Right cardiac atrium (tissue), 5 donors: ENCODE measurements at regions not wholly inside any gene's neighbourhood (a gene's known extent, or its start where the extent isn't known, plus 50 kb on each side); places are given as distances from the start of the nearest gene placed in this dataset.

Experiments used
- ATAC-seq, 2 donors: fragments of 200-7000 bp; cut with Tn5 transposase; one replicate each; pipeline versions ENCODE4 v1.8.0 to v1.9.1; 2020; ENCODE audit warnings: moderate library complexity in 2 of 2, mild to moderate bottlenecking in 1 of 2
- DNase-seq, 3 donors: peaks; one replicate each; pipeline ENCODE4 v3.0.0-alpha.2; 2020
- H3K27ac ChIP-seq: one replicate; pipeline ENCODE4 v1.5.1; 2013; ENCODE audit warnings: mild to moderate bottlenecking, low read length, control low read depth, moderate library complexity
- H3K27me3 ChIP-seq: one replicate; pipeline ENCODE4 v1.6.1; 2013; ENCODE audit not compliant: control insufficient read depth, insufficient read depth
- H3K4me1 ChIP-seq: one replicate; pipeline ENCODE4 v1.6.1; 2013; ENCODE audit warnings: low read length; ENCODE audit not compliant: control insufficient read depth, insufficient read depth
- H3K4me3 ChIP-seq: one replicate; pipeline ENCODE4 v1.5.1; 2013; ENCODE audit warnings: low read length, control low read depth
- H3K9me3 ChIP-seq: one replicate; pipeline ENCODE4 v1.6.1; 2013; ENCODE audit warnings: low read length; ENCODE audit not compliant: control insufficient read depth
- WGBS: extraction: QIAGEN DNeasy Blood & Tissue Kit; methylation state at CpG from one replicate; pipeline ENCODE4 v1.1.7; 2013; 5-methylcytosine and 5-hydroxymethylcytosine counted together
- intact Hi-C, 4 donors: fragments of 100-400 bp; cut with DNase I; formaldehyde crosslinking; loops; one replicate each; pipeline versions ENCODE4 v1.11.0 to v1.14.0; 2022 to 2023
- donor health status: healthy with polysubstance abuse.
- donor health status: DM: no; HTN: yes; CAD: no.
- donor health status: DM: no; HTN: no; CAD: no.
- donor health status: DM: no; HTN: yes; CAD: no; lungs with severe emphysema.
- donor health status: DM: yes; HTN: yes; CAD: no.

DNA sequence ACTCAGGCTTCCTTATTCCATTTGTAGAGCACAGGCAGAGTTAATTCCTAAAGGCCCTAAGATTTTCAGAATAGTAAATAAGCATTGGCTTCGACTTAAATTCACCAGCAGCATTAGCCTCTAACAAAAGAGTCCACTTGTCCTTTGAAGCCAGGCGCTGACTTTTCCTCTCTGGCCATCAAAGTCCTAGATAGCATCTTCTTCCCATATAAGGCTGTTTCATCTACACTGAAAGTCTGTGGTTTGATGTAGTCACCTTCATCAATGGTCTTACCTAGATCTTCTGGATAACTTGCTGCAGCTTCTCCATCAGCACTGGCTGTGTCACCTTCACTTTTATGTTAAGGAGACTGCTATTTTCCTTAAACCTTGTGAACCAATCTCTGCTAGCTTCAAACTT lies 118.3 kb upstream of the SOX6 start:
- Histone ChIP-seq H3K4me1 (no peaks in the 10 kb centered on the region), H3K9me3 (no peaks in the 10 kb centered on the region), H3K4me3 (no peak overlapping the region), H3K27me3 (no peaks in the 10 kb centered on the region), H3K27ac (no peak overlapping the region)
- intact Hi-C loops = no loop called here
- WGBS = 93% methylated on average over 2 of the region's 2 CpGs
- ATAC-seq (no peak), DNase-seq (no peak)

DNA sequence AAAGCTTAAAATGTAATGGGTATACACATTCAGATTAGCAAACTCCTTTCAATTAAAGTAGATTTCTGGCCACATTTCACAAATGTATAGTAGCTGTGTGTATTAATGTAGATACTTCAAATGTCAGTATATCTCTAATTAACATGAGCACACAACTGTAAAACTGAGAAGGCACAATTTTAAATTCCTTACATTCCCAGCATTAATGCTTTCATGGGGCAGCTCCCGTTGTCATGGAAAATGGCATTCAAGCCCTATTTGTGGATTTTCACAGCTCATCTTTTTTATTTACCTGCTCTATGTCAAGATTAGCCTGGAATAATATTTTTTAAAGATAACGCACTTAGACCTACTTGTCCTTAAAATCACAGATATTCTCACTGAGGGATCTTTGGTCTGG lies 113.6 kb upstream of the SOX6 start:
- Histone ChIP-seq H3K27ac (no peak overlapping the region), H3K9me3 (no peaks in the 10 kb centered on the region), H3K4me1 (no peaks in the 10 kb centered on the region), H3K27me3 (no peaks in the 10 kb centered on the region), H3K4me3 (no peak overlapping the region)
- no peak for ATAC-seq
- DNase-seq = no peak
- intact Hi-C loops = no loop called here
- 77% methylated on average over 2 of the region's 2 CpGs for WGBS

DNA sequence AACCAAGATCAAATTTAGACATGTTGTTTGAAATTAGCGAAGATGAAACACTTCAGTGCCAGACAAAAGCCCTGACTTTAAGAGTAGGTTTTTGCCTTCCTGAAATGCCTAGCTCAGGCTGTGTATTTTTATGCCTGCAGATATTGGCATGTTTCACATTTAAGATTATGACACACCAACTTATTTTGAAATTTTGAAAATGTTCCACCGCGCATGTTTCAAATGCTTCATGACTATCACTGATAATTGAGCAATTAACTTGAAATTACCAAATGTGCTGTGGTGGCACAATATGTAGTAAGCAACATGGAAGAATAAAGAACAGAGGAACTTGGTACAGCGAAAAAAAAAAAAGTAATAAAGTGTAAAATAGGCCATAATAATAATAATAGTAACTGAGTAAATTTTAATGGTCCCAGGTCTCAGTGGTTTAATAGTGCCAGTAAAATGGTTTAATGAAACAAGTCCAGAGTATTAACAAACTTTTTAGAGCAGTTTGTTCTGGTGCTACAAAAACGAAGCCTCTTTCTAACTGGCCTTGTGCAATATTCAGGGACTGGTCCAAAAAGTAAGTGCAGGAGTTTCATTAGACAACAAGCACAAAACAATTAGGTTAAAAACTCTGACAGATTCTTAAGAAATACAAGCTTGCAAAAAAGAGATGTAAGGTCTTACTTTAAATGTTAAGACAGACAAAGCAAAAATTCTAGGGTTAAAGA lies 112.5 kb upstream of the SOX6 start:
- Histone ChIP-seq H3K9me3 (no peaks in the 10 kb centered on the region), H3K4me1 (no peaks in the 10 kb centered on the region), H3K27ac (no peak overlapping the region), H3K27me3 (no peaks in the 10 kb centered on the region), H3K4me3 (no peak overlapping the region)
- no peak for DNase-seq
- intact Hi-C loops = no loop called here
- peak; percentile 39 to 54 for ATAC-seq
- WGBS = 83% methylated on average over 5 of the region's 5 CpGs

DNA sequence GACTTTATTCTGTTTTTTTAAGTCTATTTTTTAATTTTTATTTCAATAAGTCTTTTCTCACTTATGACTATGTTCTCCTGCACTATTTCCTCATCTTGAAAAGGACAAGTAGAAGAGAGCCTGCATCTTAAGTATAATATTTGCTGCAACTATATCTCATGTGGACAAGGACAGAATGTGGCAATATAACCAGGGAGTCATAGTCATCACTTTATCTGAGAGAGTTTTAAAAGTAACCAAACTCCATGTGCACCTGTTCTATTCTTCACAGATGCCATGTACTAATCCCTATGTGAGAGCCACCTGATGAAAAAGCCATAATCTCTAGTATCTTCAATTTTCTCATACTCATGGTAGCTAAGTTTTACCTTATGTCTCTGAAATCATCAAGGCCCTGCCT lies 104.2 kb upstream of the SOX6 start:
- Histone ChIP-seq H3K27ac (no peak overlapping the region), H3K4me3 (no peak overlapping the region), H3K4me1 (peaks cover 2% of the 10 kb centered on the region), H3K9me3 (no peaks in the 10 kb centered on the region), H3K27me3 (no peaks in the 10 kb centered on the region)
- intact Hi-C loops = no loop called here
- DNase-seq (no peak), ATAC-seq (no peak)

DNA sequence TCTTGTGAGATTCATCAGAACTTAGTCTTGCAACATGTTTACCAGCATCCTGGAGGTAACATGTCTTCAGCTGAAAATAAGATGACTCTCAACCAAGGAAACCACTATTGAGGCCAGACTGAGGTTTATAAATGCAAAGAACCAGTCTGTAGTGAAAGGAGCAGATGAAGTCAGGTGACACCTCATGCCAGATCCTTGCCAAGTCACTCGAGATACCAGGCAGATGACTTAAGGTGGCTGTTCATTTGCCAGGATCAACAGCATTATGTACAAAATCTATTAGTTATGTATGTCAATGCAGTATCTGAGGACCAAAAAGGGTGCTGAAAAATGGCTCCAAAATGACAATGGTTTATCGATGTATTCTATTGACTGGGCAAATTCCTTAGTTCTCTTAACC lies 100.0 kb upstream of the SOX6 start:
- no peak for DNase-seq
- H3K4me1 ChIP-seq = peaks cover 2% of the 10 kb centered on the region
- H3K4me3 ChIP-seq = no peak overlapping the region
- H3K9me3 ChIP-seq = no peaks in the 10 kb centered on the region
- 72% methylated on average over 2 of the region's 2 CpGs for WGBS
- no peak for ATAC-seq
- no peaks in the 10 kb centered on the region for H3K27me3 ChIP-seq
- intact Hi-C loops = no loop called here
- no peak overlapping the region for H3K27ac ChIP-seq

DNA sequence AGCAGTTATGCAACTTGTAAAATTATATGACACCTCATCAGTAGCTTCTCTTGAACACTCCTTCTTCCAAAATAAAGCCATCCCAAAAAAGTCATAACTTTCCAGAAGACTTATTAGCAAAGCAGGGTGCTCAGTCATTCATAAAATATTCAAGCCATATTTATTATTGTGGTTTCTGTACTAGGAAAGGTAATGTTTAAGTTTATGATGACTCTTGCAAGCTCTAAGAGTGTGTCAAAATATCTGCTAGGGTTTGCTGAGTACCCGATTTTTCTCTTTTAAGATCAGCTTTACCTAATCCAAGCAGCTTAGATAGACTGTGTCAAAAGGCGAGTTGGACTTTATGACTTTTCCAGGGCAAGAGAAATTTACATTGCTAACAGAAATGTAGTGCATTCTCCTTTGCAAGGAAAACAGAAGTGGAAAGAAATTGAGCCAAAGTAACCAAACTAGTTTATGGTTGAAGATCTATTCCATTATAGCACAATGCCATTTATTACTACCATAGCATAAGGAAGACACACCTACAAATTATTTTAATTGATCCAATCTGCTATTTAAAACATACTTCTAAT lies 98.0 kb upstream of the SOX6 start:
- Histone ChIP-seq H3K9me3 (no peaks in the 10 kb centered on the region), H3K27me3 (no peaks in the 10 kb centered on the region), H3K4me1 (peaks cover 2% of the 10 kb centered on the region), H3K4me3 (no peak overlapping the region), H3K27ac (no peak overlapping the region)
- ATAC-seq (no peak), DNase-seq (no peak)
- intact Hi-C loops = no loop called here
- WGBS = 78% methylated on average over 2 of the region's 2 CpGs

DNA sequence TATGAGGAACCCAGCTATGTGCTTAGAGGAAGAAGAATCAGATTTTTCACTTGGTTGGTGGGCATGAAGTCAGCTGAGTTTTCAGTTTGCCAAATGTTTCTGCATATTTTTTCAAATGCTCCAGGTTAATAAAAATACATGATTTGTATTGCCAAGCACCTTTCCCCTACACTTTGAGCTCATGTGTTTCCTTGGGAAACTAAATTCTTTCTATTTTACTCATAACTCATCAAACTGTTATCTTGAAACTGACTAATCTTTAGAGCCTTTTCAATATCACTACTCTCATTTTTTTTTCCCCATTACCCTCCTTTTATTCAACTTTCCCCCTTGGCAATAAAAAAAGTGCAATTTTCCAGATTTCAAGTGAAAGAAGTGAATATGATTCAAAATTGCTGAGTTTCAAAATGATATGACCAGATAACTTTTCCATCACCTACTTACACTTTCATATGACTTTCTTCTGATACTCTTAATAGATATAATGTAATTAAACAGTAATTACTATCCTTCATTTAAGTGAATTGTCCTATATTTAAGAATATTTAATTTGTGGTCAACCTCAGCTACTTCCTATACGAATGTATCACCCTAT lies 91.9 kb upstream of the SOX6 start:
- H3K9me3 ChIP-seq = no peaks in the 10 kb centered on the region
- no peak for DNase-seq
- H3K4me1 ChIP-seq = no peaks in the 10 kb centered on the region
- no peak overlapping the region for H3K4me3 ChIP-seq
- H3K27ac ChIP-seq = no peak overlapping the region
- no peaks in the 10 kb centered on the region for H3K27me3 ChIP-seq
- no peak for ATAC-seq
- WGBS = 87% methylated on average over 1 of the region's 1 CpG
- intact Hi-C loops = no loop called here

DNA sequence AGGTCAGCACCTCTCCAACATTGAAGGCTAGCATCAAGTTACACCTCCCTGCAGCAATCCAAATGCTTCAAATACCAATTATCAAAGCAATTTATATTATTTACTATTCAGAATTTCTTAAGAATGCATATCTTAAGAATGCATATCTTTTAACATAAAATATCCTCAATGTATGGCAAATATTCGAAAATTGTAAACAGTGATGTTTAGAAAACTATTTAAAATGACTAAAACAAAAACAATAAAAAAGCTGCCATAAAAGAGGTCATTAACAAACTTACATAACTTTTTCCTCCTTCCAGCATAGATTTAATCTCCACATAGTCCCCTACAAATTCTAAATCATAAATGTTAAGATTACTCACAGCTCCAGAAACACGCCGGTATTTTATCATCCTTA lies 85.1 kb upstream of the SOX6 start:
- intact Hi-C loops = no loop called here

DNA sequence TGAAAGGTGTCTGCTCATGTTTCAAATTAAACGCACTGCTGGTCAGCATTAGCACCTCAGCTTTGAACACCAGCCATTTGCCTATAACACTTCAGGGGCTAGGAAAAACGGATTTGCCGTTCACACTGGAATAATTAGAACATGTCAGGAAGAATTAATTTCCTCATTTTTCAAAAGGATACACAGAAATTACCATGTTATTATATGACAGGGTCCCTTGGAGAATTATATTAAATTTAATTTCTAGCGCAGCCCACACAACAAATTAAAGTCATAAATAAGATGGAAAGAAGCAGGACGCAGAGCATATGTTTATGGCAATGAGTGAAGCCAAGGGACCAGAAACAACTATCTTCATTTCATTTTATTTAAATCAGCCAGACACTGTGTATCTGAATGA lies 83.8 kb upstream of the SOX6 start:
- intact Hi-C loops = no loop called here
- 89% methylated on average over 5 of the region's 5 CpGs for WGBS
- DNase-seq (no peak), ATAC-seq (no peak)
- H3K4me3 ChIP-seq = no peak overlapping the region
- H3K9me3 ChIP-seq = no peaks in the 10 kb centered on the region
- H3K27ac ChIP-seq = no peak overlapping the region
- H3K27me3 ChIP-seq = no peaks in the 10 kb centered on the region
- H3K4me1 ChIP-seq = no peaks in the 10 kb centered on the region

More for the DNA sequence above, 85.1 kb upstream of the SOX6 start:
- 86% methylated on average over 3 of the region's 3 CpGs for WGBS
- H3K27me3 ChIP-seq = no peaks in the 10 kb centered on the region
- H3K9me3 ChIP-seq = no peaks in the 10 kb centered on the region
- no peaks in the 10 kb centered on the region for H3K4me1 ChIP-seq
- no peak overlapping the region for H3K27ac ChIP-seq
- no peak for ATAC-seq
- H3K4me3 ChIP-seq = no peak overlapping the region
- DNase-seq = no peak

DNA sequence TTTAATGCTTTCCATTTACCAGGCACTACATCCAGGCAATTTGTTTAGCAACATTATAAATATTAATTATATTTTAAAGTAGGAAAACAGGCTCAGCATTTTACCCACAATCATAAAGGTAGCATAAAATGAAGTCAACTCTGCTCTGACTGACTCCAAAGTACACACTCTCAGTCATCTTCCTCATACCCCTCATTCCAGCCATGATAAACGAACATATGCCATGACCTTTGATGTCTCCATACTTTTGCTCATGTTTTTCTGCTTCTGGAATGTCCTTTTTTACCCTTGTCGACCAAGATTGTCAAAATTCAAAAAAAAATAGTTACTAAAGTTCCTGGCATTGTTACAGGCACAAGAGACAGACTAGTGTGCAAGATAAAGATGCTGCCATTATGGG lies 77.7 kb upstream of the SOX6 start:
- Histone ChIP-seq H3K4me1 (no peaks in the 10 kb centered on the region), H3K27me3 (no peaks in the 10 kb centered on the region), H3K27ac (no peak overlapping the region), H3K9me3 (no peaks in the 10 kb centered on the region), H3K4me3 (no peak overlapping the region)
- no peak for DNase-seq
- intact Hi-C loops = no loop called here
- no peak for ATAC-seq
- WGBS = 42% methylated on average over 2 of the region's 2 CpGs

DNA sequence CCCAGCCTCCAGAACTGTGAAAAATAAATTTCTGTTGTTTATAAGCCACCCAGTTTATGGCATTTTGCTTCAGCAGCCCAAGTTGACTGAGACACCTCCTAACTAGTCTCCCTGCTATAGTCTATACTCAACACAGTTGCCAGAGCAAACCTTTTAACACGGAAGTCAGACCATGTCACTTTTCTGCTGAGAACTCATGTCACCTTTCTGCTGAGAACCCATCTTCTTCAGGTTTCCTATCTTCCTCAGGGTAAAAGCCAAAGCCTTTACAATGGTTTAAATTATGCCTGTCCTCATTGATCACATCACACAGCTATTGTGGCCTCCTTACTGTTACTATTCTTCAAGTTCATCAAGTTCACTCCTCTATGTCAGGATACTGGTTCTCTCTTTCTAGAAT lies 74.3 kb upstream of the SOX6 start:
- no peaks in the 10 kb centered on the region for H3K27me3 ChIP-seq
- no peaks in the 10 kb centered on the region for H3K9me3 ChIP-seq
- no peak for DNase-seq
- H3K4me3 ChIP-seq = no peak overlapping the region
- intact Hi-C loops = no loop called here
- no peaks in the 10 kb centered on the region for H3K4me1 ChIP-seq
- 95% methylated on average over 1 of the region's 1 CpG for WGBS
- ATAC-seq = no peak
- H3K27ac ChIP-seq = no peak overlapping the region
